GM11168 (cell line): ENCODE measurements at regions not wholly inside any gene's neighbourhood (a gene's known extent, or its start where the extent isn't known, plus 50 kb on each side); places are given as distances from the start of the nearest gene placed in this dataset.

Experiments used
- in situ Hi-C: fragments of 300-500 bp; cut with MboI; formaldehyde crosslinking; loops from one replicate; pipeline ENCODE4 v1.12.0; 2022; ENCODE audit warnings: low sequenced_read_pairs; ENCODE audit not compliant: unreplicated experiment

GRCh38 chr2:129740504-129740903, 239.0 kb upstream of the RAB6C start:
- in situ Hi-C loops = no loop called here

GRCh38 chr2:129741165-129741564, 238.3 kb upstream of the RAB6C start:
- in situ Hi-C loops = no loop called here

DNA sequence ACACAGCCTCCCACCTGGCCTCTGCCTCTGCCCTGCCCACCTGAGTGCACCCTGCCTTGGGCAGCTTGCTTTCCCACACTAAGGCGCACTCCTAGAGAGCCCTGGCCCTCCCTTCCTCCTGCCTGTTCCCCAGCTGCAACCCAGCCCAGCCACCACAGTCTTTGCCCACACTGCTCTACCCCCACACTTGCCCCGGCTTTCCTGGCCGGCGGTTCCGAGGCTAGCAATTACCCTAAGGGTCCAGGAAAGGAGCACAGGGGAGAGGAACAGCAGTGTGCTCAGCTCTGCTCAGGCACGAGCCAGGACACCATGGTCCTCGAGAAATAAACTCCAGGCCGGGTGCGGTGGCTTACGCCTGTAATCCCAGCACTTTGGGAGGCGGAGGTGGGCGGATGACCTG, 237.8 kb upstream of the RAB6C start:
- in situ Hi-C loops = no loop called here

DNA sequence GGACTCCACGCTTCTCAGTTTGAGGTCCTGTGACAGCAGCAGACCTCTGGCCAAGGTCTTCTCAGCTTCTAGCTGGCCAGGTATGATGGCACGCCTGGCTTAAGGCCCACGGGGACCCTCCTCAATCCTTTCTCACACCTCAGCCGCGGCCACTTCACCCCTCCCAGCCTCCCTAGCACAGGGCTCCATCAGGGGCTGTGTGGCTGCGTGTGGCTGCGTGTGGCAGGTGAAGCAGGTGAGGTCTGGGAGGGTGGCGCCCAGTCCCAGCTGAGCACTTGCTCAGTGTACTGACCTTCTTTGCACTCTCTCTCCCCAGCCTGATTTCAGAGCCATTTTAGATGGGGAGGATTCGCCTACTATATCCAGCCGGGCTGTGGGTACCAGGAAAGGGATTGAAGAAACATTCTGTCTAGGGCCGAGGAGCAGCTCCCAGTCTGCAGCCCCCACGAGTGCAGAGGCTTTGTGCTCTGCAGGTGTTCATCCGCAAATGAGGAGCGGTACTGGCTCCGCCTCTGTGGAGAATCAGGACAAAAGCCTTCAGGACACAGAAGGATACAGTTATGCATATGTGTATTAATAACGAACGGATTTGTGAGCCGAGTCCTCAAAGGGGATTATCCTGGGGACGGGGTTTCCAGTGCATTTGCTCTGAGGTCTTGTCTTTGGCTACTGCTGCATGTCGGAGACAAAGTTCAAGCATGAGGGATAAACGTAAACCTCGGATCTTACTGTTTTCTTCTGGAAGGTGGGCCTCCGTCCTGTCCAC, 236.9 kb upstream of the RAB6C start:
- in situ Hi-C loops = no loop called here

DNA sequence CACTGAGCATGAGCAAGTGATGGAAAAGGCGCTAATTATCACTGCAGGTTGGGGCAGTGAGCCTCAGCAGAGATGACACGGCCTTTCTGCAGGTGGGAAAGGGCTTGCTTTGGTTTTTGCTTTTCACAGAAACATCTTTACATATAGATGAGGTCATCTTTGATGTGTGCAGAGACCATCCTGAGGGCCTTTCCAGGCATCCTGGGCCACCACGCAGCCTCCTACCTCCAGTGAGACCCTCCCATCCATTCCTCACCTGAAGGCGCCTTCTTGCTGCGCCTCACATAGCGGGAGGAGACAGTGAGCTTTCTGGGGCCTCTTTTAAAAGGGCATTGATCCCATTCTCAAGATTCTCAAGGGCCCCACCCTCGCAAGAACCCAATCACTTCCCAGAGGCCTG, 235.3 kb upstream of the RAB6C start:
- in situ Hi-C loops = no loop called here

GRCh38 chr2:129744649-129745048, 234.8 kb upstream of the RAB6C start:
- in situ Hi-C loops = no loop called here

GRCh38 chr2:129747500-129748125, 231.9 kb upstream of the RAB6C start:
- in situ Hi-C loops = no loop called here

GRCh38 chr2:129748250-129748649, 231.2 kb upstream of the RAB6C start:
- in situ Hi-C loops = no loop called here

DNA sequence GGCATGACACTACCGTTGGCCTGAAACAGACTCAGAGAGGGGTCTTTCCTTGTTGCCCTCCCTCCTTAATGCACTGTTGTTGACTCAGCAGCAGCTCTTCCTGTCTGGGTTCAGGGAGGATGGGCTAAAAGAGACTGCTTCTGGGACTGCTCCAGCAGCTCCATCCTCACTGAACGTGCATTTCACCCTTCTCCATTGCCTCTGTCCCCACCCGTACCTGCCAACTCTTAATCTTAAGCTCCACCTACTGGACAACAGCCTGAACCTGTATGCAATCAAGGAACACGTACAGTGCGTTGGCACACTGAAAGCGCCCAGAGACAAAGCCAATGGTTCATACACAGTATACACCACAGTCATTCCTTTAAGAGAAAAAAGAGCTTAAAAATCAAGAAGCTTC, 230.8 kb upstream of the RAB6C start:
- in situ Hi-C loops = no loop called here

DNA sequence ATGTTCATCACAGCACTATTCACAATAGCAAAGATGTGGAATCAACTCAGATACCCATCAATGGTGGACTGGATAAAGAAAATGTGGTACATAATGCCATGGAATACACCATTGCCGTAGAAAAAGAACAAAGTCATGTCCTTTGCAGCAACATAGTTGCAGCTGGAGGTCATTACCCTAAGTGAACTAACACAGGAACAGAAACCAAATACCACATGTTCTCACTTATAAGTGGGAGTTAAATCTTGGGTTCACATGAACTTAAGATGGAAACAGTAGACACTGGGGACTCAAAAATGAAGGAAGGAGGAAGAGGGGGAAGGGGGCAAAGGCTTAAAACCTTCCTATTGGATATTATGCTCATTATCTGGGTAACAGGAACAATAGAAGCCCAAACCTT, 228.1 kb upstream of the RAB6C start:
- in situ Hi-C loops = no loop called here

DNA sequence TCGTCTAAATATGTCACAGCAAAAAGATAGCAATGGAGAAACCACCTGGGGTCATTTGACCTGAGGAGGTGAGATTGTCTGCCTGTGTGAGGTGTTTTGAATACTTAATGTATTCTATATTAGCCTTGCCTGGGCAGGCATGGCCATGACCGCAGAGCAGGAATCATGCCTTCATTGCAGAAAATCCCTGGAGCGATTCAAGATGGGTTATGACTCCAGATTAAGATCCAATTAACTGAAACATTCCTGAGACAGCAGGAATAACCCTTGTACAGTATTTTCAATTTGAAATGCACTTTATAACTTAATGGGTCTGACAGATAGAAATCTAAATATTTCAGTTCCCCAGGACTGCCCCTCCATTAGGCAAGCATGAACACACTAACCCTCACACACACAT, 227.3 kb upstream of the RAB6C start:
- in situ Hi-C loops = no loop called here

DNA sequence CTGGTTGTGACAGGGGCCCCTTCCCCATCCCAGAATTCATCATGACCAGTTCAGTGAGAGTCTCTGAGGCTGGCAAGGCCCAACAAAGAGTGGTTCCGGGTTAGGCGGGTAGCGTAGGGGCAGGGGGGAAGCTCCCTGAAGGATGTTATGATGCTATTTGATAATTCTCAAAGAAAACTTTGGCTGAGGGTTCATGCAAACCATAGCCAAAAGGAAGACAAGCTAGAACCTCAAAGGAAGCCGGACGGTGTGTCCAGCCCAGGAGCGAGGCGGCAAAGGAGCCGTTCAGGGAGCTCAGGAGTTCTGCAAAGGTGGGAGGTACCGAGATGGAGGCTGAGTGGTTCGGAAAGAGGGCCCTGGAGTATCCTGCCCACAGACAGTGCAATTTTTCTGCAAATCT, 226.8 kb upstream of the RAB6C start:
- in situ Hi-C loops = no loop called here

DNA sequence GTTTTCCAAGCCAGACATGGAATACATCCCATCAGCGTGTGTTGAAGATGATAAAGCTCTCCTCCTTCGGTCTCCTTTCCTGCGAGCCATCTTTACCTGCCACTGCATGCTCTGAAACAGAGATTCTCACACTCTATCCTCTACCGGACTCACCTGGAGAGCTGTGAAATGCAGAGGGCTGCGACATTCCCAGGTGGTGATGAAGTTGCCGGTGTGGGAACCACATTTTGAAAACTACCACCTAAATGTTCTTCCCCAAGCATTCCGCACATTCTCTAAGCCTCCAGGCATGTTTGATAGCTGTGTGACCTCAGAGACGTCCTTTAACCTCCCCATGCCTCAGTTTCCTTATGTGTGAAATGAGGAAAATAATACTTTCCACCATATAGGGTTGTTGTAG, 226.2 kb upstream of the RAB6C start:
- in situ Hi-C loops = no loop called here

- in situ Hi-C loops = no loop called here
These were observed 225.0 kb upstream of the RAB6C start for GRCh38 chr2:129754421-129754820.

GRCh38 chr2:129754831-129755230, 224.6 kb upstream of the RAB6C start:
- in situ Hi-C loops = no loop called here

DNA sequence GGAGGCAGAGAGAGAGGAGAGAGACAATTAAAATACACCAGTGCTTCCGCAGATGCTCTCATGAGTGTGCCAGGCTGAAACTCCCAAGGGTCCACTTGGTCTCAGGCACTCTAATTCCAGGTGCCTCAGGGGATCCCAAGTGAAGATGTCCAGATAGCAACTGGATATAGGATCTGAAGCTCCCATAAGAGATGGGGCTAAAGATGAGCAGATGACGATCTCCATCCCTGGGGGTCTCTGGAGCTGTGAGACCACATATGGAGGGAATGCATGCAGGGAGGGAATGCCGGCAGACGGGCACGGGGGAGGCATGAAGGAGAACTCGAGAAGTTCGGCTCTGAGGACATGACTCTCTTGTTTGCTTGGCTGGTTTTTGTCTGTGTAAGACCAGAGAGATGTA, 223.7 kb upstream of the RAB6C start:
- in situ Hi-C loops = no loop called here

- in situ Hi-C loops = no loop called here
These were observed 223.2 kb upstream of the RAB6C start for GRCh38 chr2:129756276-129756675.

GRCh38 chr2:129757366-129757914, 222.0 kb upstream of the RAB6C start:
- in situ Hi-C loops = no loop called here

DNA sequence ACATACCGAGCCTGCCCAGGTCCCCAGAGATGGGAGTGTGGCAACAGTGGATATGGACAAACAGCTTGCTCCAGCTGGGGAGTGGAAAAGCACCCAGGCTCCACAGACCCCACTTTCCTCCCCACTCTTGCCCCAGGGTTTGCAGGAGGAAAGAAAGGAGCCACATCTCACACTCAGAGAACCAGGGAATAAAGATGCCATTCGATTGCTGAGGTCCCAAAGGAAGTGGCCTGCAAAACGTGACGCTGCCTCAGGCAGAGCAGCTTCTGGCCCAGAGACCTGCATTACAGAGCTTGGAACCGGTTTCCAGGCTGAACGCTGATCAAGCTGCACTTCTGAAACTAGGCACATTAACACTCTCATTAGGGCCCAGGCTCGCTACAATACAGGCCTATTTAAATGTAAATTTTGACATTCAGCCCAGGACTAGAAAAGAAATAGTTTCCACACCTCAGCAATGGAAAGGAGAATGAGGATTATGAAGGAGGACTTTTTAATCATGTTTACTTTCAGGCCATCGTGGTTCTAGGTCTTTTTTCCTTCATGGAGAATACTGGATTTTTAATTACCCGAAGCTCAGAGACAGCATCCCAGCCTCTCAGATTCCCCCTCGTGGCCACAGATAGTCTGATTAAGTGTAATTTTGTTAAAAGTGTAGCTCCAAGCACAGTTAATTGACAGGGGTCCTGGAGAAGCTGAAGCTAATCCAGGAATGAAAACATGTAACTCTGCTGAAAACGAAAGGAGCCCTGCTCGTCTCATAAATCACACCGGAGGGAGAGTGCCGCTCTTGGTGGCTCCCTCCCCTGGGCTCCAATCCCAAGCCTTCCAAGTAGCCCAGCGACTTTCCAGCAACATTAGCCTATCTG, 221.3 kb upstream of the RAB6C start:
- in situ Hi-C loops = no loop called here

DNA sequence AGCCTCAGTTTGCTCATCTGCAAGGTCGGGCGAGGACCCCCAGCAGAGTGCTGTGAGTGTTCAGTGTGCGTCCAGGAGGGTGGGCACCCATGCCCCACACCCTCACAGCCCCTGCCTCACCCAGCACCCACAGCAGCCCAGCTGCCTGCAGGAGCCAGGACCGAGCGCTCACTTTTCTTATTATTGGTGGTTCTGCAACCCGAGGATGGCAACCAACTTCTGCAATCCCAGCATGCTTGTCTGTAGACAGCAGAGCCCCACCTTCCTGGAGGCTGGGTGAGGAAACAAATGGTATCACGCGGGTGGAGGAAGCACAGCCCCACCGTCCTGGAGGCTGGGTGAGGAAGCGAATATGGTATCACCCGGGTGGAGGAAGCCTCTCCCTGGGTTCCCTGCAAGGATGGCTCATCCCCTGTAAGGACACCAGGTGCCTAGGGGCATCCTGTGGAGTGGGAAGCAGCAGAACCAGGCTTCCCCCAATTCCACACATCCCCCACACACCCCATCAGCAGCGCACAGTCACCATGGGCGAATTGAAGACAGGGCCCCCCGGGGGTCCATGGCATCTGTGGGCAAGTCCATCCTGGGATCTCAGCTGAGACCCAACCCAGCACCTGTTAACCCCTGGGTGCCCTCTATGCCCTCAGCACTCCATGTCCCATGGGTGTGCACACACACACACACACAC, 220.5 kb upstream of the RAB6C start:
- in situ Hi-C loops = no loop called here
